Mammary epithelial cell (primary cell): ENCODE measurements at regions not wholly inside any gene's neighbourhood (a gene's known extent, or its start where the extent isn't known, plus 50 kb on each side); places are given as distances from the start of the nearest gene placed in this dataset.

Source experiments
- CTCF ChIP-seq, 2 donors: IDR thresholded peaks in 1 of 2; conservative IDR thresholded peaks in 1 of 2; 2 replicates each; pipeline ENCODE4 v1.5.1; 2011 to 2012; ENCODE audit warnings: inconsistent platforms in 2 of 2, low read length in 2 of 2, mild to moderate bottlenecking in 2 of 2, control low read depth in 1 of 2, low read depth in 1 of 2; ENCODE audit not compliant: insufficient read depth in 1 of 2; ENCODE audit errors: extremely low read depth in 1 of 2
- EZH2 ChIP-seq: IDR thresholded peaks from 2 replicates; pipeline ENCODE4 v1.6.1; 2012; ENCODE audit warnings: low read length, inconsistent platforms, borderline replicate concordance

- TF ChIP-seq CTCF (conservative IDR thresholded peaks at IDR 0.05 in 1 of 2, IDR thresholded peaks at IDR 0.05 in 1 of 2; ENCODE audit: extremely low read depth in 1 of 2, insufficient read depth in 1 of 2, low read depth in 1 of 2, low read length in 2 of 2) (no peak), EZH2 (no peak)
These were observed 295.6 kb downstream of the ZEB1 start for GRCh38 chr10:31614611-31615010.
